ENCODE measurements at regions not wholly inside any gene's neighbourhood (a gene's known extent, or its start where the extent isn't known, plus 50 kb on each side); places are given as distances from the start of the nearest gene placed in this dataset.

GRCh38 chr4:115315182-115315581, 201.8 kb upstream of the NDST4 start:
- TF ChIP-seq, protein P1, sequence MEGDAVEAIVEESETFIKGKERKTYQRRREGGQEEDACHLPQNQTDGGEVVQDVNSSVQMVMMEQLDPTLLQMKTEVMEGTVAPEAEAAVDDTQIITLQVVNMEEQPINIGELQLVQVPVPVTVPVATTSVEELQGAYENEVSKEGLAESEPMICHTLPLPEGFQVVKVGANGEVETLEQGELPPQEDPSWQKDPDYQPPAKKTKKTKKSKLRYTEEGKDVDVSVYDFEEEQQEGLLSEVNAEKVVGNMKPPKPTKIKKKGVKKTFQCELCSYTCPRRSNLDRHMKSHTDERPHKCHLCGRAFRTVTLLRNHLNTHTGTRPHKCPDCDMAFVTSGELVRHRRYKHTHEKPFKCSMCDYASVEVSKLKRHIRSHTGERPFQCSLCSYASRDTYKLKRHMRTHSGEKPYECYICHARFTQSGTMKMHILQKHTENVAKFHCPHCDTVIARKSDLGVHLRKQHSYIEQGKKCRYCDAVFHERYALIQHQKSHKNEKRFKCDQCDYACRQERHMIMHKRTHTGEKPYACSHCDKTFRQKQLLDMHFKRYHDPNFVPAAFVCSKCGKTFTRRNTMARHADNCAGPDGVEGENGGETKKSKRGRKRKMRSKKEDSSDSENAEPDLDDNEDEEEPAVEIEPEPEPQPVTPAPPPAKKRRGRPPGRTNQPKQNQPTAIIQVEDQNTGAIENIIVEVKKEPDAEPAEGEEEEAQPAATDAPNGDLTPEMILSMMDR (IDR thresholded peaks at IDR 0.05; ENCODE audit: insufficient read depth, low read length): no peak
- TF ChIP-seq, protein P2, sequence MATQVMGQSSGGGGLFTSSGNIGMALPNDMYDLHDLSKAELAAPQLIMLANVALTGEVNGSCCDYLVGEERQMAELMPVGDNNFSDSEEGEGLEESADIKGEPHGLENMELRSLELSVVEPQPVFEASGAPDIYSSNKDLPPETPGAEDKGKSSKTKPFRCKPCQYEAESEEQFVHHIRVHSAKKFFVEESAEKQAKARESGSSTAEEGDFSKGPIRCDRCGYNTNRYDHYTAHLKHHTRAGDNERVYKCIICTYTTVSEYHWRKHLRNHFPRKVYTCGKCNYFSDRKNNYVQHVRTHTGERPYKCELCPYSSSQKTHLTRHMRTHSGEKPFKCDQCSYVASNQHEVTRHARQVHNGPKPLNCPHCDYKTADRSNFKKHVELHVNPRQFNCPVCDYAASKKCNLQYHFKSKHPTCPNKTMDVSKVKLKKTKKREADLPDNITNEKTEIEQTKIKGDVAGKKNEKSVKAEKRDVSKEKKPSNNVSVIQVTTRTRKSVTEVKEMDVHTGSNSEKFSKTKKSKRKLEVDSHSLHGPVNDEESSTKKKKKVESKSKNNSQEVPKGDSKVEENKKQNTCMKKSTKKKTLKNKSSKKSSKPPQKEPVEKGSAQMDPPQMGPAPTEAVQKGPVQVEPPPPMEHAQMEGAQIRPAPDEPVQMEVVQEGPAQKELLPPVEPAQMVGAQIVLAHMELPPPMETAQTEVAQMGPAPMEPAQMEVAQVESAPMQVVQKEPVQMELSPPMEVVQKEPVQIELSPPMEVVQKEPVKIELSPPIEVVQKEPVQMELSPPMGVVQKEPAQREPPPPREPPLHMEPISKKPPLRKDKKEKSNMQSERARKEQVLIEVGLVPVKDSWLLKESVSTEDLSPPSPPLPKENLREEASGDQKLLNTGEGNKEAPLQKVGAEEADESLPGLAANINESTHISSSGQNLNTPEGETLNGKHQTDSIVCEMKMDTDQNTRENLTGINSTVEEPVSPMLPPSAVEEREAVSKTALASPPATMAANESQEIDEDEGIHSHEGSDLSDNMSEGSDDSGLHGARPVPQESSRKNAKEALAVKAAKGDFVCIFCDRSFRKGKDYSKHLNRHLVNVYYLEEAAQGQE (IDR thresholded peaks at IDR 0.05; ENCODE audit: insufficient replicate concordance, low read depth): no peak
- no peak for TF ChIP-seq GABPA (IDR thresholded peaks at IDR 0.05; ENCODE audit: low read depth)

Measured in HL-60 (cell line).